HG02885 (cell line): ENCODE measurements at regions not wholly inside any gene's neighbourhood (a gene's known extent, or its start where the extent isn't known, plus 50 kb on each side); places are given as distances from the start of the nearest gene placed in this dataset.

ENCODE experiments used
- ATAC-seq: cut with Tn5 transposase; IDR thresholded peaks from one replicate; pipeline ENCODE4 v1.9.1; 2021; ENCODE audit warnings: mild to moderate bottlenecking; ENCODE audit not compliant: unreplicated experiment, poor library complexity

DNA sequence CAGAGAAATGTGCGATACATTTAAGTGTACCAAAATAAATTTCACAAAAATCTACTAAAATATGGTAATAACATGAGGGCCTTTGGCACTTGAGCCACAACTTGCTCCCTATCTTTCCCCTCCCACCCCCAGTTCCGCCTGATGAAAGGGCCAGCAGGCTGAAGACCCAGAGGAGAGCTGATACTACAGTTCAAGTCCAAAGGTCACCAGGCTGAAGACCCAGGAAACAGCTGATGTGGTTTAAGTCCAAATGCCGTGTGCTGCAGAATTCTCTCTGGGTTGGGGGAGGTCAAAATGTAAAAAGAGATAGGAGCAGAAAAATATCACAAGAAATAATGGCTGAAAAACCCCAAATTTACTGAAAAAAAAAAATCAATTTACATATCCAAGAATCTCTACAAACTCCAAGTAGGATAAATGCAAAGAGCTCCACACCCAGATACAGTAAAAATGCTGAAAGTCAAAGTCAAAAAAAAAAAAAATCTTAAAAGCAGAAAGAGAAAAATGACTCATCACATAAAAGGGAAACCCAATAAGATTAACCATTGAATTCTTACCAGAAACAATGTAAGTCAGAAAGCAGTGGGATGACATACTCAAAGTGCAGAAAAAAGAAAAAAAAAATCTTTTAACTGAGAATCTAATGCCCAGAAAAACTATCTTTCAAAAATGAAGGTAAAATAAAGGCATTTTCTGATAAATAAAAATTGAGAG, 452.1 kb upstream of the ASIC2 start:
- no peak for ATAC-seq

DNA sequence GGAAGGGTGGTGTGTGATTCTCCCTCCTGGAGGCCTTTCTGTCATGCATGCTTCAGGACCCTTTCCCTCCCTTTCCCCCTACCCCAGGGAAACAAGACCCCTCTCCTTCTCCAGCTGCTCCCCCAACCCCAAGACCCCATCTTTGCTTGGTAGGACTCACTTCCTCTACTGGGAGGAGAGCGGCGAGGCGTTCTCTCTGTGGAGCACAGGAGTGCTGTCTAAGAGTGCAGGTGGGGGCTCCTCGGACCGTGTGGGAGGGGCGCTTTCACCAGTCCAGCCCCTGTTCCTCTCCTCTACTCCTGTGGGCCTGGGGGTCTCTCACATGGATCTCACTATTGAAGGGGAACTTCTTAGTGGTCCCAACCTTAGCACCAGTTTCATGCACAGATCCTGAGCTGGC, 456.1 kb upstream of the ASIC2 start:
- ATAC-seq = no peak

DNA sequence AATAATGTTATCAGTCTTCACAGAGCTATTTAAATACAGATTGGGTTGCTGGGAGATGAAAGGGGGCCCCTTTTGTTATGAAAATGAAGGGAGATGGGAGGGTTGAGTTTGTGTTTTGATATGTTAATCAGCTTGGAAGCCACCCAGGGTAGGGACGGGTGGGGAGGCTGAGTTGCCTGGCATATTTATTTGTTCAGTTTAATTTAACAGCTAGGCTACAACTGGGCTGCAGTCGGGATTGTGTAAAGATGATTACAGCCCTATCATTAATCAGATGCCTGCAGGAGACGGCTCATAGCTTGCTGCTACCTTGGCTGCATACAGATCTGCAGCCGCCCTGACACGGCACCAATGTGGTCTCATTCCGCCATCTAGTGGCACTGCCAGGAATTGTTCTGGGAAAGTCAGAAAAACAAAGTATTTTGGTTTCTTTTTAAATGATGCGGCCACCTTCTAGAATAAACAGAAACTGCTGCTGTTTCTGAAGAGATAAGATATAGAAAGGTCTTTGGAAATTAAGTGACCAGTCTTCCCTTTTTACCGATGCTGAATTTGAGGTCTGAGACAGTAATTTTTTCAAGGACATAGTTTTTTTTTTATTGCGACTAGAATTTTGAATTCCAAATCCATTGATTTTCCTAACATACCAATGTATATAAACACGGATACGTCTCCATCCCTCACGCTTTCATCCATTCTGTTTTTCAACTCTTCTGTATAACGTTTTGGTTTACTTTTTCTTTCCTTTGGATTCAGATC, 458.0 kb upstream of the ASIC2 start:
- no peak for ATAC-seq

DNA sequence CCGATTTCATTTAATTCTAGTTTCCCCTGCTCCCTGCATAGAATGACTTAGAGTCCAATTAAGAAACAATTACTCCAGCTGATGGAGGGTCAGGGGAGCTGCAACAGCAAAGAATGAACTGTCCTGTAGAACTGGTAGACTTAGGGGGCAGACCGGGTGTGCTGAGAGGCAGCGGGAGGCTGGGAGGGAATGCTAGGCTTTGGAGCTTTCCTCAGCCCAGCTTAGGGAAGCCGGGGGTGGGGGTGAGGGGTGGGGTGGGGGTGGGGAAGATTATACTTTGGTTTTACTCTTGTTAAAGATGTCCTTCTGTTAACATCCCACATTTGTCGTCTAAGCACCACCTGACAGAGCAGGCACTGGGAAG, 458.6 kb upstream of the ASIC2 start:
- ATAC-seq = no peak

DNA sequence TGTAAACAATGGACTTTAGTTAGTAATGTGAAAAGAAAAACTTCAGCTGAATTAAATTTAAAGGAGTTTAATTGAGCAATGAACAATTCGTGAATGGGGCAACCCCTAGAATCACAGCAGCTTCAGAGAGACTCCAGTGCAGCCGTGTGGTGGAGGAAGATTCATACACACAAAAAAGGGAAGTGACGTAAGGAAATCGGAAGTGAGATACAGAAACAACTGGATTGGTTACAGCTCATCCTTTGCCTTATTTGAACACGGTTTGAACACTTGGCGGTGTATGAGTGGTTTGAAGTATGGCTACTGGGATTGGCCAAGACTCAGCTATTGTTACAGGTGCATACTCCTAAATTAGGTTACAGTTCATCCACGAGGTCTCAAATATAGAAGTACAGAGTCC, 460.4 kb upstream of the ASIC2 start:
- no peak for ATAC-seq

DNA sequence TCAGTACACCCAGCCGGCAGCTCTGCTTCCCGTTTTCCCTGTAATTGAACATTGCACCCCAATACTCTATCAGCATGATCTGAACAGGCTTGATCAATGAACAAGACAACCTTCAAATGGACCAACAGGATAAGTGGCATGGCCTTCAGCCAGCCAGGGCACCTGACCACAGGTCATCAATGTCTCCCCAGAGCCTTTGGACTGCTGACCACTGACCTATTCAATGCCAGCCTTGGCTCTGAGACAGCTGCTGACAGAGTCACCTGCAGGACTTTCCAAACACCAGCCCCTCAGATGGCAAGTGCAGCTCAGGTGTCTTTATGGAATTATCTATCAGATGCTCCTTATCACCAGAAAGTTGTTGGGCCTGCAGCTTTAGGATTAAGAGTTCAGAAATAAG, 462.9 kb upstream of the ASIC2 start:
- no peak for ATAC-seq

DNA sequence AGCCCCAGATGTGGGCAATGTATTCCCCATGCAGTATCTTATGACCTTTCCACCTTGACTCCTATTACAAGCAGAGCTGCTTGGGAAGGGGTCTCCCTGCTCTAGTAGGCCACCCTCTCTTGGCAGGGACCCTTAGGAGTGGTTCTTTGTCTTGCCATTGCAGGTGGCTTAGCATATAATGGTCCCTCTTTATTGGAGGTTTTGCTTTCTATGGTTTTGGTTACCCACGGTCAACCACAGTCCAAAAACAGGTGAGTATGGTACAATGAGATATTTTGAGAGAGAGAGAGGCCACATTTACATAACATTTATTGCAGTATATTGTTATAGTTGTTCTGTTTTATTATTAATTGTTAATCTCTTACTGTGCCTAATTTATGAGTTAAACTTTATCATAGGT, 472.8 kb upstream of the ASIC2 start:
- ATAC-seq = no peak

DNA sequence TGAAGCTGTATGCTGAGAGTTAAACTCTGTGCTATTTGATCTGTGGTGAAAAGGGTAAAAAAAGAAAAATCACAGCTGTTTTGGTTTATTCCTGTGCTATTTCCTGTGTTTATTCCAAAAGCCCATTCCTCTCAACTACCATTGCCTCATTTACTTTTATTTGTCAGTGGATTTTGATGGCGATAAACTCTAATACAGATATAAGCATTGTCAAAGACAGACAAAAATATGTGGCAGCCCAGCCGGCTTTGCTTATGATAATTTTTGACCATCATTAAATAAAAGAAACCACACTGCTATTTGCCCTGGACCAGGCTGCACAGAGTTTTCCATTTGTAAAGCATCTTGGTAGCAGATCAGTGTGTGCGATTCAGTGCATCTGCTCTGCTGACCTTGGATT, 473.6 kb upstream of the ASIC2 start:
- ATAC-seq = no peak

DNA sequence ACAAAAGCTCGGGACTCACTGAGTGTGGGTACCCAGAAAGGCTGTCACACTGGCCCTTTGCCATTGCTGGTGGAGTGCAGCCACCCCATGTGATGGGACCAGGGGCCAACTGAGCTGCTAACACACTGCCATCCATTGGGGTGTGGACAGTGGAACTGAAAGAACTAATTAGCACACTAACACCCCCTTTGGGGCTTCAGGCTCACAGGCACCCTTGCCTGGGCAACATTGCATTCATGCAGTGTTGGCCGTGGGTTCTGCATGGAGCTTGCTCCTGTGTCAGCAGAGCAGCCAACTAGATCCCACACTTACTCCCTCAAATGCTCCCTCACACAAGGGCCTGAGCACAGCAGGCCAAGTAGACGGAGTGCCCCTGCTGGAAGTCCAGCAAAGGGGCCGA, 476.0 kb upstream of the ASIC2 start:
- no peak for ATAC-seq

DNA sequence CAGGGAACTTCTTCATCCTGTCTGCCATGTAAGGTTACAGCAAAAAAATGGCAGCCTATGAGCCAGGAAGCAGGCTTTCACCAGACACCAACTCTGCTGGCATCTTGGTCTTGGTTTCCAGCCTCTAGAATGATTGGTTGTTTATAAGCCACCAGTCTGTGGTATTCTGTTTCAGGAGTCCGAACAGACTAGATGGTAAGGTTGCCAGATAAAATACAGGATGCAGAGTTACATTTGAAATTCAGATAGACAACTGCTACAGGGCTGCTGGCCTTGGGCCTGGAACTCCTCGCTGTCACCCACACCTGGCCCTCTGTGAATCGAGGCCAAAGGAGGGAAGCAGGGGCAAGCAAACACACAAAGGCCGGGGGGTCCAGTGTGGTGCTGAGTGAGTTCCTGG, 478.8 kb upstream of the CCL2 start:
- no peak for ATAC-seq

DNA sequence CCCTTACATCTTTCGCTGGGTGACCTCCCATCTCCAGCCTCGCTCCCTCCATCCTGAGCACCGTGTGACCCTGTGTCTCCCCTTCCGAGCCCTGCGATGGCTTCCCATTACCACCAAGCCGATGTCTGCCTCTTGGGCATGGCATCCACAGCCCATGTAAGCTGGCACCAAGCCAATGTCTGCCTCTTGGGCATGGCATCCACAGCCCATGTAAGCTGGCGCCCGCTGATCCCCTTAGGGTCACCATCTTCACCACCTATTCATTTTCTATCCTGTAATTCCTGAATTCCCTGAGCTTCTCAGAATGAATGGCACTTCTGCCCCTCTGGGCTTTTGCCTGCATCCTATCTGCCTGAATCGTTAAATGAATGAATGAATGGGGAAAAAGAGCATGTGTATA, 478.2 kb upstream of the CCL2 start:
- ATAC-seq = no peak

DNA sequence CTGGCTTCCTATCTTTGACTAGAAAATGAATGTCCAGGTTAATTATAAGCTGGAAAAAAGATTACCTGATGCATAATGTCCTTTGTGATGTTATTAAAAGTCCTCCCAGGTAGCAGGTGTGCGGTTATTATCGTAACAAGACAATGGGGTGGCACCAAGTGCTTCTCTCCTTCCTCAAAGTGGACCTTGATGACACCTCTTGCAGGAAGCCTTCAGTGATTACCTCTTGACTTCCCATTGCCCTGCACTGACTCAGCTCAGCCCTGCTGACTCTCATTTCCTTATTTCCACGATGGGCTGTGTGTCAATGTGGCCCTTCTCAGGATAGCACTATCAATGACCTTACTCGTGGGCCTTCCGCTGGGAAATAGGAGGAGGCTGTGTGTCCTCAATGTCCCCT, 477.4 kb upstream of the CCL2 start:
- ATAC-seq = no peak

DNA sequence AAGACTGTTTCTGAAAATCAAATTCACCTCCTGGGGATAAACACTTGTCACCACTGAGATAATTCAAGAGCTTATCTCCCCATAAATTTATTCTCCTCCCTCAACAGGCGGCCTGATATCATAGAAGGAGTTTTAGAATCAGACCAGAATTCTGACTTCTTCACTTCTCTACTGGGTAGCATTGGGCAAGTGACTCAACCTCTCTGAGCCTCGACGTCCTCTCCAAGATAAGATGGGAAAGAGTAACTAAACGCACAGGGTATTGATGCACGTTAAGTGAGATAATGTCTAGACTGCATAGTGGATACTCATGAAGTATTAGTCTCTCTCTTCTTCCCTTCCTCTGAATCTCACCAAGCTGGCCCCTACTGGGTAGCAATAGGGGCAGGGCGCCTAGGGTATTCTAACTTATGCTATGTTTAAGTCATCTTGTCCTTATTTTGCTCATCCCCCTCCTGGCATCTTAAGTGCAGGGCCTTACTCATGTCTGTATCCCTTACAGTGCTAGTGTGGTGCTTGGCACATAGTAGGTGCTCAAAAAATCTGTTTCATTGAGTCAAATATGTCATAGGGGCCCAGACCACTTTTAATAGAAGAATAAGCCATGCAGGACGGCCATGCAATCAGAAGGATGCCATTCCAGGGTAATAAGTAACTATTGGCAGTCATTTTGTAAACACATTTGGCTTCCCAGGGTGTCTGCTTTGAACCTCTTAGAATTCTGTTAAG, 476.4 kb upstream of the CCL2 start:
- no peak for ATAC-seq

DNA sequence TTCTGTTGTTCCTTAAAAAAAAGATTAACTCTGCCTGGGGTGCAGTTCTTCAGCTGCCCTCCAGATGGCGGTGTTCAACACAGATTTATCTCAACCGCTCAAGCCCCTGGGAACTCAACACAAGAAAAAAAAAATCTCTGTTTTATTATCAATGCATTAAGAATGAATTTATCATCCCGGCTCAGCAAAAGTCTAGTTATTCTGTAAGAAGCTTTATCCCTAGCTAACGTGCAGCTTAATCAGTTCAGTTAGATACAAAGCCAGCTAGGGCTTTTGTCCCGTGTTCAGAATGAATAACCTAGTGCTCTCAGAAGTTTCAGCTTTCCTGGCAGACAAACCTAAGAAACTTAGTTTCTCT, 475.9 kb upstream of the CCL2 start:
- no peak for ATAC-seq

DNA sequence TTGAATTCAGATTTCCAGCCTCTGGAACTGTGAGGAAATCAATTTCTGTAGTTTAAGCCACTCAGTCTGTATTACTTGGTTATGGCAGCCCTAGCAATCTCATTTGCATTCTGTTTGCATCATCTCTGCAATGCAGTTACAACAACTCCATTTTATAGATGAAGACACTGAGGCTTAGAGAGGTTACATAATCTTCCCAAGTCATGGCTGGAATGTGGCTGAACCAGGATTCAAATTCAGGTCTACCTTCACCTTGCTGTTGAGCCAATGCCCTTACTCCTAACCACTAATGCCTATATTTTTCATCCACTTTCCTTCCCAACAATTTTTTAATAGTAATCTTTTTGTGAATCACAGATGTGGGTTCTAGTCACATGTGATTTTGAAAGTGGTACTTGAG, 469.8 kb upstream of the CCL2 start:
- no peak for ATAC-seq

DNA sequence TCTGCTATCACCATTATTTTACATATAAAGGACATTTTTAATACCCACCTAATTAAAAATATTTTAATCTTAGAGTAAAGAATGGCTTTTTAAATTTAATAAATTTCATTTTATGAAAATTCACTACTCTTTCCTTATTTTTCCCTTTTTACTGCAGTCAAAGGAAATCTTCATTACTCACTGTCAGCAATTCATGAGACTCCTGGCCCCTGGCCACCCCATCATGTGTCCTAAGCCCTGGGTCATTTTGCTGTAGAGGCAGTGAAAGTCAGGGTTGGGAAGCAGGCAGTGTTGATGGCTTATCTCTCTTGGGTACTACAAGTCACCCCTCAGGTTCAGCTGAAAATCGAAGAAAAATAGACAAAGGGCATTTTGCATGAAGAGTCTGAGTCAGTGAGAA, 468.6 kb upstream of the CCL2 start:
- no peak for ATAC-seq

DNA sequence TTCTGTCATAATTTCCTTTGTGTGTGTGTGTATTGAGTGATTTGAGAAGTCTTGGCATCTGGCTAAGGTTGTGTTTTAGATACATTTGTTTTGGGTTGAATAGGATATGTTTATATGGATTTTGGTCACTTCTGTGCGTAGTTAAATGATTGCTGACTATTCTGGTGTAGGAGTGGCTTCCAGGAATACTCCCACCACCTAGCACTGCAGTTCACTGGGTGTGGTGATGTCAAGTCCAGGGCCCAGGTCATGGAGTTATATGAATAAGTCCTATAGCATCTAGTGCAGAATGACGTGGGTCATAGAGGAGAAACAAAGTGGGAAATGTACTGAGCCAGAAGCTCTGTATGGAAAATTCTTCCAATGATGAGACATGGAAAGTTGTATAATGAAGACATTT, 465.4 kb upstream of the CCL2 start:
- no peak for ATAC-seq

DNA sequence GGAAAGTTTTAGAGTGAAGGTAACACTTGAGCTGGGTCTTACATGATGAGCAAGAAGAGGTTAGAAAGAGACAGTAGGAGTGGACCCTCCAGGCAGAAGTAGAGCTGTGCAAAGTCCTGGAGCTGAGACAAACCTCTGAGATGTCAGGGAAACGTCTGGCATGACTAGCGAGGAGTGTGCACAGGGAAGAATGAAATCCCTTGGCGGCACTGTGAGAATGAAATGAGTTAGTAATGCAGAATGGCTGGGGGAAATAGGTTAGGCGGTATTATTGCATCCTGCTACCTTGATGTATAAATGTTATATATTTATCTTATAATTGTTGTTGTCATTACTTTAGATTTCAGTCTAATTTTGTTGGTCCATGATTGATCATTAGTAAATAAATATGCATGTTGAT, 457.9 kb upstream of the CCL2 start:
- no peak for ATAC-seq

DNA sequence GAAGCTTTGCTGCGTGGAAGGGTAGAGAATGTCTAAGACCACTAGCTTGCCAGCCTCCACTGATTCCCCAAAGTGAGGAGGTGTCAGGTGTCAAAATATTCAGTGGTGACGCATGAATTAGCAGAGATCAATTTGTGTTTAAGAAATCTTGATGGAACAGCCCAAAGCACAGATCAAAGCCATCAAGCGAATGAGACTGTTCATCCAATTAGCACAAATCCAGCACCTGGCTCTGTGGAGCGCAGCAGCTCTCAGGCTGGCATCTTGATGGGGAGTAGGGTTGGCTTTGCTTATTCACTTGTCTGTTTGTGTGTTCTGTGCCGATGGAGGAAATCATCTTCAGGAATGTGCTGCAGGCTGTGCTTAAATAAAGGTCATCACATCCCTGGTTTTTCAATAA, 456.8 kb upstream of the CCL2 start:
- no peak for ATAC-seq

DNA sequence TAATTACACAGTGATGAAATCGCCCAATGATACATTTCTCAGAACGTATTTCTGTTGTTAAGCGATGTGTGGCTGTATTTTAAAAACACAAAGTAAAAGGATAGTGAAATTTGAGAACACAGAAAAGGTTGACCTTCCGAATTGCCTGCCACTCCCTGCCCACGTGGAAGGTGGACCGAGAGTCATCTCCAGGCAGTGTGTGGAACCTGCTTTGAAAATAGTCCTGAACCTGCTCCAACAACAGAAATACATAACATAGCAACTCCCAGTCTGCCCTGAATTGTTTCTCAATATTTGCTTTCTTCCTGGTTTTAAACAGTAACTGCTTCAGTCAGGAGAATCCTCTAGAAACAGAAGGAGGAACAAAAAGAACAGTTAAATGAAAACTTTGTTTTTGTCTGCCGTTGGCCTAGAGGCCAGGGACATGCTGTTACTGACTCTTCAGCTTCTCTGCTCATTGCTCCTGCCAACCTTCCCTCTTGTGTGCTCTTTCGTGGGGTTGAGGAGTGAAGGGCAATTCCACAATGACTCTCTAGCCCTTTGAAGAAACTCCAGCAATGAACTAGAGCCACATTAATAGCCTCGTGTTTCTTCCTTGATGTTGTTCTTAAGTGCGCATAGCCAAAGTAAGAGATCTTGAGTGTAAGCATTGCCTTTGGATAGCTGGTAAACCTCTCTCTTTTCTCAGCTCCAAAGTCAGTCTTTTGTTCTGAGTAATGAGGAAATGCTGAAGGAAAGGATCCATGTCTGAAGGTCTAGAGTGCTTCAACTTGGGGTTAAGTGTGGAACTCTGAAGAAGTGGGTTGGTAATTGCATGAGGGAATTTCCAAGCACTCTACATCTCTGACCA, 452.5 kb upstream of the CCL2 start:
- no peak for ATAC-seq

DNA sequence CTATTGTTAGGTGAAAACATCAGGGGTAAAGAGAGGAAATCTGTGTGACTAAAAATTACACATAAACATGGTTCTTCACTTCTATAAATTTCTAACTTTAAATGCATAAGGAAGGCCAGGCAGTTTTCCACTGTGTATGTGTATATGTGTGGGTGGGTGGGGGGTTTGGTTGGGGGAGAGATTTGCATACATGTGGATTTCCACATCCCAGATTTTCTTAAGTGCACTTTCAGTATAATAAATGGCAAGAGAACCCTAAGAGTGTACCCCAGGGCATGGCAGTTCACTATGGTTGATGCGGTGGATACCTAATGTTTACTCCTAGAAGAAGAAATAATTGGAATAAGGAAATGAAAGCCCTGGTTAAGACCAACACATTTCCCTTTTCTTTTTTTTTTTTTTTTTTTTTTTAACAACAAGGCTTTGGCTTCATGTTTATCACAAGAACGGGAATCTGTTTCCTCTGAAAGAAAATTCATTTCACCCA, 451.8 kb upstream of the CCL2 start:
- ATAC-seq = no peak
